Omental fat pad (tissue), 3 donors: ENCODE measurements at regions not wholly inside any gene's neighbourhood (a gene's known extent, or its start where the extent isn't known, plus 50 kb on each side); places are given as distances from the start of the nearest gene placed in this dataset.

Source experiments
- ATAC-seq: fragments of 150-250 bp; one replicate; pipeline ENCODE4 v1.9.1; 2016; ENCODE audit warnings: mild to moderate bottlenecking, moderate library complexity; ENCODE audit not compliant: low FRiP score
- DNase-seq: peaks from one replicate; pipeline ENCODE4 v3.0.0-alpha.2; 2019; ENCODE audit warnings: low spot score
- TF ChIP-seq, protein P1 (sequence below), 3 donors: fragments of 450-650 bp; IDR thresholded peaks; one replicate each; pipeline ENCODE4 v1.5.1; 2016 to 2017; ENCODE audit warnings: antibody characterized with exemption in 3 of 3, mild to moderate bottlenecking in 3 of 3, moderate library complexity in 2 of 3

DNA sequence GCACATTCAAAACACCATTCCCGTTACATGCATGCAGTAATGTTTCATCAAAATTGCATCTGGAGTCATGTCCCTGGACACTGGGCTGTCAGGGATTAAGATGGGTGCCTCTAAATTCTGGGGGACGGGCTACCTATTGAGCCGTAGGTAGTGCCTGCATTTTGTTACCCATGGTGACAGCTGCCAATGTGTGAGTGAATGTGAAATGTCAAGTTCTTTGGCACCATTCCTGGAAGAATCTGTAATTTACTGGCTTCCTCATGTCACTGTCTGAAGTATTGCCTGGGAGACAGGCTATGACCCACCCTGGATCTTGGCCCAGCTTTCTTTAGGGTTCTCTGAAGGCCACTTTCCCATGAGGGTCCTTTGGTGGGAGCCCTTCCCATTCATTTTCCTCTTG, 266.1 kb downstream of the TSHZ3 start:
- ATAC-seq (no peak), DNase-seq (no peak)
- TF ChIP-seq, protein P1, sequence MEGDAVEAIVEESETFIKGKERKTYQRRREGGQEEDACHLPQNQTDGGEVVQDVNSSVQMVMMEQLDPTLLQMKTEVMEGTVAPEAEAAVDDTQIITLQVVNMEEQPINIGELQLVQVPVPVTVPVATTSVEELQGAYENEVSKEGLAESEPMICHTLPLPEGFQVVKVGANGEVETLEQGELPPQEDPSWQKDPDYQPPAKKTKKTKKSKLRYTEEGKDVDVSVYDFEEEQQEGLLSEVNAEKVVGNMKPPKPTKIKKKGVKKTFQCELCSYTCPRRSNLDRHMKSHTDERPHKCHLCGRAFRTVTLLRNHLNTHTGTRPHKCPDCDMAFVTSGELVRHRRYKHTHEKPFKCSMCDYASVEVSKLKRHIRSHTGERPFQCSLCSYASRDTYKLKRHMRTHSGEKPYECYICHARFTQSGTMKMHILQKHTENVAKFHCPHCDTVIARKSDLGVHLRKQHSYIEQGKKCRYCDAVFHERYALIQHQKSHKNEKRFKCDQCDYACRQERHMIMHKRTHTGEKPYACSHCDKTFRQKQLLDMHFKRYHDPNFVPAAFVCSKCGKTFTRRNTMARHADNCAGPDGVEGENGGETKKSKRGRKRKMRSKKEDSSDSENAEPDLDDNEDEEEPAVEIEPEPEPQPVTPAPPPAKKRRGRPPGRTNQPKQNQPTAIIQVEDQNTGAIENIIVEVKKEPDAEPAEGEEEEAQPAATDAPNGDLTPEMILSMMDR (IDR thresholded peaks at IDR 0.05): no peak

DNA sequence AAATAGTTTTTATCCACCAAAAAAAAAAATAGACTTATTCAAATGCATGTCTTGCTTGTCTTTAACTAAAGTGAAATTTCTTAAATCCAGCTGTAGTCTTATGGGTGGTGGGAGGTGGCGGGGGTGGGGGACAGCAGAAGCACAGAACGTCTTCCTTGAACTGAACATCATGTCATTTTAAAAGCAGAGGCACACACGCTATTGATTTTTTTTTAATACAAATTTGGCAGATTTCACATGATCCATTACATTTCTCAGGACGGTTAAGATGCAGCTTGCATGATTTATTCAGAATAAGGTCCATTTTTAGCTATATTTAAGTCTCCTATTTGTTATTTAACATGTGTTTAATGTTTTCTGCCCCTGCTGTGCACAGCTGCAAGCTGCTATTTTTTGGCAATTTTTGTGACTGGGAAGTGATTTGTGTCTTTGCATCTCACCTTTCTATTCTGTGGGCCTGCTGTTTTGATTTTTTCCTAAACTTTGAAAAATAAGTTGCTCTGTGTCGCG, 274.0 kb downstream of the TSHZ3 start:
- ATAC-seq (no peak), DNase-seq (no peak)
- TF ChIP-seq, protein P1 (IDR thresholded peaks at IDR 0.05): no peak

DNA sequence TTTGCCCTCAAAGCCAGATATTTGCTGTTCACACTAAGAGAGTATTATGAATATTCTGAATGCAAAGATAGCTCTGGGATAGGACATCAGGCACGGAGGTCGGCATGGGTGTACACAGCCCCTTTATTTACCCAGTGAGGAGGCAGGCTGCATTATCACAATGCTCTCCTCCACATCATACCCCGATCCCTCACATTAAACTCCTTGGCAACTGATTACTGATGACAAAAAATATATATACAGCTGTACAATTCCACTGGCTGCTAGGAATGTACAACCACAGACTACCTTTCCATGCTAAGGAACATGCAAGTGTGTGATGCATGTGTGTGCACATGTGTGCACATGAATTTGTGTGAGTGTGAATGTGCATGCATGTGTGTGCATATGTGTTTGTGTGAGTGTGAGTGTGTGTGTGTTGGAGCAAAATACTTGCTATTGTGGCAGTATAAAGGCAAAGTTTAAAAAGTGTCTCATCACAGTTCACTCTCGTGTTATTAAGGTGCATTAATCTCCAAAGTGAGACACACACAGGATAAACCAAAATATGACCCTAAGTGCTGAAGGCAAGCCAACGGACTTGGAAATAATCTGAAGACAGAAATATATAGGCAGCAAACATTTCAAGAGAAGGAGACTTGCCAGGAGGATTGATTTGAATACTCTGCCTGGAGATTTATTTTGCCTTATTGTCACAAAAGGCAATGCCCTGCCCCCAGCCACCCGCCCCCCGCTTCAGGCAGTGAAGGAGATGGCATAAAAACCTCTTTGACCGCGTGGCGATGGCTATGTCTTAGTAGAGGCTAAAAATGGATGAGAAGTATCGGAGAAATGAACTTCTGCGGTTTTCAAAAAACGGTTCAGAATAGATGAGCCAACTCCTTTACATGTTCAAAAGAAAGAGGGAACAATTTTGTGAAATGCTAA, 274.8 kb downstream of the TSHZ3 start:
- ATAC-seq: no peak
- DNase-seq: no peak
- TF ChIP-seq, protein P1 (IDR thresholded peaks at IDR 0.05): no peak

DNA sequence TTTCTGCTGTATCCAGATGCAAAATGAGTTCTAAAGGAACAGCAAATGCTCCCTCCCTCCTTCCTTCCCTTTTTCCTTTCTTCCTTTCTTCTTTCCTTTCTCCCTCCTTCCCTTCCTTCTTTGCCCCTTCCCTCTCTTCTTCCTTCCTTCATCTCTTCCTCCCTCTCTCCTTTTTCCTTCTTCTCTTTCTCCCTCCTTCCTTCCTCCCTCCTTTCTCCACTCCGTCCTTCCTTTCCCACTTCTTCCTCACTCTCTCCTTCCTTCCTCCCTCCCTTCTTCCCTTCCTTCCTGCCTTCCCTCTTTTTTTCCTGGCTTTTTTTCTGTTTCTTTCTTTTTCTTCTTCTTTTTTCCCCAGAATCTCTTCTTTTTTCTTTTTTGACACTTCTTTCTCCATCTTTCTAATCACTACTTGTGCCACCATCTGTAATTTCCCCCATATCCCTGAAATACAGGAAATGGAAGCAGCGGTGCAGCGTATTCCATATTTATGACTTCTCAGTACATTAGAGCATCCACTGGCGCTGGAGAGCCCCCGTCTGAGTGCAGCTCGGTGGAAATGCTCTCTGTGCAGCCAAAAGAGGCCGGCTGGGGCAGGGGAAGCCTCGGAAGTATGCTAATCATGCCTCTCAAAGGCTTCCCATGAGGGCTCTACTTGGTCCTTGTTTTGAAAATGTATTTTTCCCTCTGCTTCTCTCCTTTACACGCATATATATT, 275.6 kb downstream of the TSHZ3 start:
- TF ChIP-seq, protein P1 (IDR thresholded peaks at IDR 0.05): no peak
- ATAC-seq: no peak

DNA sequence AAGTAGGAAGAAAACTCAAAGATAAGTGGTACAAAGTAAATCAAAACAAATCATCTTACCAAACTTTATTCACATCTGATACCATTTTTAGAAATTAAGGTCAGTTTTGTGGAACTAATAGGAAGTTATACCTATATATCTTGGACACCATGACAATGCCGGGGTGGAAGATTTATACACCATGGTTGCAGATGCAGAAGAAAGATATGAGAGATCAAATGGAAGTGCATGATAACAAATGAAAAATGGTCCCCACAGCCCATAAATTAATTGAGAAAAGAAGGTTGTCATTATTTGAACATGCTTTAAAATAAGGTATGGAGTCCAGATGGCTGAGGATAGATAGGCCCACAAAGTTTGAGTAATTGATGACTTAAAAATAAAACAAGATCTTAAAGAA, 276.8 kb downstream of the TSHZ3 start:
- ATAC-seq (no peak), DNase-seq (no peak)
- TF ChIP-seq, protein P1 (IDR thresholded peaks at IDR 0.05): no peak

More for the DNA sequence above, 275.6 kb downstream of the TSHZ3 start:
- DNase-seq: no peak

DNA sequence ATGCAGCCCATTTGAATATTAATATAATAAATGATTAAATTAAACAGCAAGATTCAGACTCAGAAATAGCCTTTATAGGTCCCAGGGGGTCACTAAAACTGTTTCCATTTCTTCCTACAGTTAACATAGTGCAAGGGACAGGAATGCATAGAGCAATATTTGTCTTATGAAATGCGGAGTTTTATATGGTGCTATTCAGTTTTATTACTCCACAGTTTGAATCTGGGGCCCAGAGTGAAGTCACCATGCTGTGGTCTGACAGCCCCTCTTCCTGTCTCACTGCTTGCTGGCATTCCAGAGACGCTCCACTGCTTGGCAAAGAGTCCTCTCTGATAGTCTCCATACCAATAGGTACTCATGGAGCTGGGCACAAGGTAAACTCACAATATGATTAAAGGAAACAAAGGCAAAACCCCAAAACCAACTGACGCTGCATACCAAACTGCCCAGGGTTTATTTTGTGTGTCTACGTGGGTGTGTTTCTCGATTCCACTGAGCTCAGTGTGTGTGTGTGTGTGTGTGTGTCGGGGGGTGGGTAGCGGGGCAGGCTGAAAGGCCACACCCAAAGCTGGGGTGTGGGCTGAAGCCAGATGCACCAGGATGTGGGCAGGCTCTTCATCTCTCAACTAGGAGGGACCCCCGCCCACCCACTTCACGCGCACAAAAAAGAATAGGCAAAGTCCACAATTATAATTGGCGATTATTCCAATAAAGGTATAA, 277.9 kb downstream of the TSHZ3 start:
- TF ChIP-seq, protein P1 (IDR thresholded peaks at IDR 0.05): no peak
- DNase-seq (no peak), ATAC-seq (no peak)
